ENCODE measurements at regions not wholly inside any gene's neighbourhood (a gene's known extent, or its start where the extent isn't known, plus 50 kb on each side); places are given as distances from the start of the nearest gene placed in this dataset.

GRCh38 chr5:103724271-103724670 lies 161.7 kb upstream of the NUDT12 start:
- intact Hi-C loops (cut with DNase I) = no loop called here
- Histone ChIP-seq H3K27ac (no peak overlapping the region), H3K4me3 (no peak overlapping the region), H3K27me3 (ENCODE audit: insufficient read depth in 3 of 3, low read length in 2 of 3) (no peaks in the 10 kb centered on the region), H3K36me3 (ENCODE audit: insufficient read depth in 1 of 2, low read depth in 1 of 2) (no peaks in the 10 kb centered on the region), H3K9me3 (no peaks in the 10 kb centered on the region), H3K4me1 (no peaks in the 10 kb centered on the region)
- ATAC-seq (no peak), DNase-seq (no peak)
- no peak for TF ChIP-seq CTCF (IDR thresholded peaks at IDR 0.05)

DNA sequence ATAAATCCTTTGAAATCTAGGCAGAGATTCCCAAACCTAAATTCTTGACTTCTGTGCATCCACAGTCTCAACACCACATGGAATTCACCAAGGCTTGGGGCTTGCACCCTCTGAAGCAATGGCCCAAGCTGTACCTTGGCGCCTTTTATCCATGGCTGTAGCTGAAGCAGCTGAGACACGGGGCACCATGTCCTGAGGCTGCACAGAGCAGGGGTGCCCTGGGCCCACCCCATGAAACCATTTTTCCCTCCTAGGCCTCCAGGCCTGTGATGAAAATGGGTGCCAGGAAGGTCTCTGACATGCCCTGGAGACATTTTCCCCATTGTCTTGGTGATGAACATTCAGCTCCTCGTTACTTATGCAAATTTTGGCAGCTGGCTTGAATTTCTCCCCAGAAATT lies 158.6 kb upstream of the NUDT12 start:
- DNase-seq (no peak), ATAC-seq (no peak)
- no peaks in the 10 kb centered on the region for H3K9me3 ChIP-seq
- H3K4me3 ChIP-seq = no peak overlapping the region
- no peaks in the 10 kb centered on the region for H3K4me1 ChIP-seq
- no peaks in the 10 kb centered on the region for H3K27me3 ChIP-seq (ENCODE audit: insufficient read depth in 3 of 3, low read length in 2 of 3)
- intact Hi-C loops (cut with DNase I) = no loop called here
- WGBS, 3 donors = 73 to 83% (median 79%) methylated on average over 3 of the region's 3 CpGs
- H3K27ac ChIP-seq = no peak overlapping the region
- no peaks in the 10 kb centered on the region for H3K36me3 ChIP-seq (ENCODE audit: insufficient read depth in 1 of 2, low read depth in 1 of 2)
- TF ChIP-seq CTCF (IDR thresholded peaks at IDR 0.05) = no peak

DNA sequence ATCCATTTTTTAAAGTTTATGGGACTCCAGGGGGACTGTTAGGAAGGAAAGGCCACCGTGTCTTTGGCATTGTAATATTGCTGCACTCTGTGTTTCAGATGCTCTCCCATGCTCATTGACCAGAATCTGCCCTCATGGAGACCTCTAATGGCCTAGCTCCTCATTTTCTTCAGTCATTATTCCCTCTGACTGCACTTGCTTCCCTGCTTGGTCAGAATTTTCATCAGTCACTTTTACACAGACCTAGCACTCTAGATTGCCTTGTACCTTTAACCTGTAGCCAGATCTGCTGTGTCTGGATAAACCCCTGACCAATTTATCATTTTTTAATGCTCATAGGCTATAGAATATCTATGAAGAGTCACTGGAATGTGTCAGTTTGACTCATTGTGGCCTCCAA lies 155.5 kb upstream of the NUDT12 start:
- no peak for TF ChIP-seq CTCF (IDR thresholded peaks at IDR 0.05)
- intact Hi-C loops (cut with DNase I) = no loop called here
- no peaks in the 10 kb centered on the region for H3K36me3 ChIP-seq (ENCODE audit: insufficient read depth in 1 of 2, low read depth in 1 of 2)
- no peaks in the 10 kb centered on the region for H3K9me3 ChIP-seq
- H3K27ac ChIP-seq = no peak overlapping the region
- DNase-seq = no peak
- no peak for ATAC-seq
- H3K4me3 ChIP-seq = no peak overlapping the region
- no peaks in the 10 kb centered on the region for H3K4me1 ChIP-seq
- WGBS, 3 donors = 53 to 63% (median 62%) methylated on average over 1 of the region's 1 CpG
- no peaks in the 10 kb centered on the region for H3K27me3 ChIP-seq (ENCODE audit: insufficient read depth in 3 of 3, low read length in 2 of 3)

DNA sequence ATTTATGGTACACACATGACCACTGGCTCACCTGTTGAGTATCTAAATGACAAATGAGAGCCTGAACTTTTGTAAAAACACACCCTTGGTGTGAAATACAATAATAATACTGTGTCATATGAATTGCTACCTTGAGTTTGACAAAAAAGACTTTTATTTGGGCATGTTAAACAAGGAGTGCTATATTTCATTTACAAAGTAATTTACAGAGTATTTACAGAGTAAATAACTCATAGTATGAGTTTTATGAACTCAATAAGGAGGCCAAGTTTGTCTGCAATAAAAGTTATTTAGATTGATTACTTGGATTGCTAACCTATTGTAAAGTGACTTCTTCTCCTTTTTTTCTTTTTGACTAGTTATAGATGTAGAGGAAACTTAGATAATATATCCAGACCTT lies 146.0 kb upstream of the NUDT12 start:
- no peaks in the 10 kb centered on the region for H3K4me1 ChIP-seq
- H3K4me3 ChIP-seq = no peak overlapping the region
- H3K27me3 ChIP-seq (ENCODE audit: insufficient read depth in 3 of 3, low read length in 2 of 3) = no peaks in the 10 kb centered on the region
- no peaks in the 10 kb centered on the region for H3K9me3 ChIP-seq
- intact Hi-C loops (cut with DNase I) = no loop called here
- ATAC-seq = no peak
- H3K27ac ChIP-seq = no peak overlapping the region
- H3K36me3 ChIP-seq (ENCODE audit: insufficient read depth in 1 of 2, low read depth in 1 of 2) = no peaks in the 10 kb centered on the region
- TF ChIP-seq CTCF (IDR thresholded peaks at IDR 0.05) = no peak
- no peak for DNase-seq

GRCh38 chr5:103706939-103707682 lies 144.5 kb upstream of the NUDT12 start:
- TF ChIP-seq CTCF (IDR thresholded peaks at IDR 0.05) = no peak
- WGBS, 3 donors = 54 to 64% (median 57%) methylated on average over 4 of the region's 4 CpGs
- DNase-seq (no peak), ATAC-seq (no peak)
- Histone ChIP-seq H3K9me3 (no peaks in the 10 kb centered on the region), H3K4me3 (no peak overlapping the region), H3K36me3 (ENCODE audit: insufficient read depth in 1 of 2, low read depth in 1 of 2) (no peaks in the 10 kb centered on the region), H3K27ac (no peak overlapping the region), H3K27me3 (ENCODE audit: insufficient read depth in 3 of 3, low read length in 2 of 3) (no peaks in the 10 kb centered on the region), H3K4me1 (no peaks in the 10 kb centered on the region)
- intact Hi-C loops (cut with DNase I) = no loop called here
